T-helper 2 cell treated with Interferon-gamma antibody and Interleukin-4, amounts not matched to agents 5 μg/mL and 100 μg/mL, for 36 hours (primary cell): ENCODE measurements at regions not wholly inside any gene's neighbourhood (a gene's known extent, or its start where the extent isn't known, plus 50 kb on each side); places are given as distances from the start of the nearest gene placed in this dataset.

Experiments used
- DNase-seq: peaks from one replicate; pipeline ENCODE4 v3.0.0; 2021; ENCODE audit warnings: low spot score
- H3K27ac Mint-ChIP-seq: one replicate; pipeline ENCODE4 v1.8.0; 2021; ENCODE audit warnings: mild to moderate bottlenecking, mixed read lengths
- H3K27me3 Mint-ChIP-seq: one replicate; pipeline ENCODE4 v1.8.0; 2021; ENCODE audit warnings: low read depth, mixed read lengths
- H3K36me3 Mint-ChIP-seq: one replicate; pipeline ENCODE4 v1.8.0; 2021; ENCODE audit warnings: low read depth, mixed read lengths
- H3K4me1 Mint-ChIP-seq: one replicate; pipeline ENCODE4 v1.8.0; 2021; ENCODE audit warnings: low read depth, mixed read lengths
- H3K4me3 Mint-ChIP-seq: one replicate; pipeline ENCODE4 v1.8.0; 2022; ENCODE audit warnings: mild to moderate bottlenecking, moderate library complexity, mixed read lengths
- H3K9me3 Mint-ChIP-seq: one replicate; pipeline ENCODE4 v1.8.0; 2021; ENCODE audit warnings: mixed read lengths

GRCh38 chr16:76800196-76800595 is 390.8 kb upstream of the MON1B start:
- DNase-seq = no peak
- H3K36me3 Mint-ChIP-seq = no peaks in the 10 kb centered on the region
- no peak overlapping the region for H3K4me3 Mint-ChIP-seq
- peaks cover 9% of the 10 kb centered on the region for H3K9me3 Mint-ChIP-seq
- H3K27ac Mint-ChIP-seq = no peak overlapping the region
- no peaks in the 10 kb centered on the region for H3K27me3 Mint-ChIP-seq
- no peaks in the 10 kb centered on the region for H3K4me1 Mint-ChIP-seq

GRCh38 chr16:76801357-76801756 is 389.6 kb upstream of the MON1B start:
- no peaks in the 10 kb centered on the region for H3K4me1 Mint-ChIP-seq
- H3K27ac Mint-ChIP-seq = no peak overlapping the region
- H3K9me3 Mint-ChIP-seq = peaks cover 3% of the 10 kb centered on the region
- H3K27me3 Mint-ChIP-seq = no peaks in the 10 kb centered on the region
- H3K4me3 Mint-ChIP-seq = no peak overlapping the region
- no peaks in the 10 kb centered on the region for H3K36me3 Mint-ChIP-seq
- DNase-seq = no peak

GRCh38 chr16:76816475-76816874 is 374.5 kb upstream of the MON1B start:
- Mint-ChIP-seq H3K9me3 (no peaks in the 10 kb centered on the region), H3K36me3 (no peaks in the 10 kb centered on the region), H3K27me3 (no peaks in the 10 kb centered on the region), H3K27ac (no peak overlapping the region), H3K4me1 (no peaks in the 10 kb centered on the region), H3K4me3 (no peak overlapping the region)
- DNase-seq = no peak

- Mint-ChIP-seq H3K4me1 (no peaks in the 10 kb centered on the region), H3K36me3 (no peaks in the 10 kb centered on the region), H3K9me3 (peaks cover 4% of the 10 kb centered on the region)
Measured at GRCh38 chr16:76818606-76819181, 372.3 kb upstream of the MON1B start.

GRCh38 chr16:76819226-76819916 is 371.6 kb upstream of the MON1B start:
- Mint-ChIP-seq H3K36me3 (no peaks in the 10 kb centered on the region), H3K4me3 (no peak overlapping the region), H3K27ac (no peak overlapping the region), H3K4me1 (no peaks in the 10 kb centered on the region), H3K9me3 (peaks cover 6% of the 10 kb centered on the region), H3K27me3 (no peaks in the 10 kb centered on the region)
- DNase-seq = no peak

More at GRCh38 chr16:76818606-76819181, 372.3 kb upstream of the MON1B start:
- DNase-seq = no peak
- H3K27me3 Mint-ChIP-seq = no peaks in the 10 kb centered on the region
- no peak overlapping the region for H3K27ac Mint-ChIP-seq
- H3K4me3 Mint-ChIP-seq = no peak overlapping the region

GRCh38 chr16:76824221-76824620 is 366.8 kb upstream of the MON1B start:
- H3K4me3 Mint-ChIP-seq = no peak overlapping the region
- no peak overlapping the region for H3K27ac Mint-ChIP-seq
- H3K9me3 Mint-ChIP-seq = peaks cover 6% of the 10 kb centered on the region
- no peaks in the 10 kb centered on the region for H3K36me3 Mint-ChIP-seq
- H3K4me1 Mint-ChIP-seq = no peaks in the 10 kb centered on the region
- H3K27me3 Mint-ChIP-seq = no peaks in the 10 kb centered on the region
- no peak for DNase-seq

- no peak overlapping the region for H3K27ac Mint-ChIP-seq
- DNase-seq = no peak
- peaks cover 6% of the 10 kb centered on the region for H3K9me3 Mint-ChIP-seq
- H3K4me3 Mint-ChIP-seq = no peak overlapping the region
- H3K4me1 Mint-ChIP-seq = no peaks in the 10 kb centered on the region
- no peaks in the 10 kb centered on the region for H3K36me3 Mint-ChIP-seq
- H3K27me3 Mint-ChIP-seq = no peaks in the 10 kb centered on the region
Measured at GRCh38 chr16:76824791-76825190, 366.2 kb upstream of the MON1B start.

- H3K27me3 Mint-ChIP-seq = no peaks in the 10 kb centered on the region
- no peak overlapping the region for H3K27ac Mint-ChIP-seq
- no peaks in the 10 kb centered on the region for H3K36me3 Mint-ChIP-seq
- H3K4me1 Mint-ChIP-seq = no peaks in the 10 kb centered on the region
- DNase-seq = no peak
- no peak overlapping the region for H3K4me3 Mint-ChIP-seq
- H3K9me3 Mint-ChIP-seq = peaks cover 9% of the 10 kb centered on the region
Measured at GRCh38 chr16:76835339-76835738, 355.7 kb upstream of the MON1B start.

GRCh38 chr16:76835779-76836300 is 355.1 kb upstream of the MON1B start:
- Mint-ChIP-seq H3K36me3 (no peaks in the 10 kb centered on the region), H3K27me3 (no peaks in the 10 kb centered on the region)

GRCh38 chr16:76837872-76838271 is 353.1 kb upstream of the MON1B start:
- H3K27me3 Mint-ChIP-seq = no peaks in the 10 kb centered on the region
- H3K4me3 Mint-ChIP-seq = no peak overlapping the region
- H3K4me1 Mint-ChIP-seq = no peaks in the 10 kb centered on the region
- H3K27ac Mint-ChIP-seq = no peak overlapping the region
- no peaks in the 10 kb centered on the region for H3K36me3 Mint-ChIP-seq
- DNase-seq = no peak
- H3K9me3 Mint-ChIP-seq = peaks cover 6% of the 10 kb centered on the region

More at GRCh38 chr16:76835779-76836300, 355.1 kb upstream of the MON1B start:
- no peaks in the 10 kb centered on the region for H3K4me1 Mint-ChIP-seq
- peaks cover 9% of the 10 kb centered on the region for H3K9me3 Mint-ChIP-seq
- H3K27ac Mint-ChIP-seq = no peak overlapping the region
- DNase-seq = no peak
- no peak overlapping the region for H3K4me3 Mint-ChIP-seq

GRCh38 chr16:76854234-76854633 is 336.8 kb upstream of the MON1B start:
- Mint-ChIP-seq H3K4me1 (no peaks in the 10 kb centered on the region), H3K4me3 (no peak overlapping the region), H3K9me3 (no peaks in the 10 kb centered on the region), H3K36me3 (no peaks in the 10 kb centered on the region), H3K27ac (no peak overlapping the region), H3K27me3 (no peaks in the 10 kb centered on the region)
- no peak for DNase-seq

GRCh38 chr16:76856112-76856511 is 334.9 kb upstream of the MON1B start:
- no peak for DNase-seq
- Mint-ChIP-seq H3K36me3 (no peaks in the 10 kb centered on the region), H3K27ac (no peak overlapping the region), H3K4me1 (no peaks in the 10 kb centered on the region), H3K27me3 (no peaks in the 10 kb centered on the region), H3K4me3 (no peak overlapping the region), H3K9me3 (no peaks in the 10 kb centered on the region)

GRCh38 chr16:76857402-76857801 is 333.6 kb upstream of the MON1B start:
- no peak overlapping the region for H3K4me3 Mint-ChIP-seq
- H3K27me3 Mint-ChIP-seq = no peaks in the 10 kb centered on the region
- H3K4me1 Mint-ChIP-seq = no peaks in the 10 kb centered on the region
- no peaks in the 10 kb centered on the region for H3K36me3 Mint-ChIP-seq
- H3K9me3 Mint-ChIP-seq = no peaks in the 10 kb centered on the region
- no peak overlapping the region for H3K27ac Mint-ChIP-seq
- no peak for DNase-seq

- Mint-ChIP-seq H3K27ac (no peak overlapping the region), H3K4me1 (no peaks in the 10 kb centered on the region), H3K9me3 (no peaks in the 10 kb centered on the region), H3K27me3 (no peaks in the 10 kb centered on the region), H3K4me3 (no peak overlapping the region), H3K36me3 (no peaks in the 10 kb centered on the region)
- DNase-seq = no peak
Measured at GRCh38 chr16:76862901-76863300, 328.1 kb upstream of the MON1B start.

GRCh38 chr16:76866994-76867393 is 324.0 kb upstream of the MON1B start:
- Mint-ChIP-seq H3K4me1 (no peaks in the 10 kb centered on the region), H3K9me3 (no peaks in the 10 kb centered on the region), H3K27ac (no peak overlapping the region), H3K36me3 (no peaks in the 10 kb centered on the region), H3K27me3 (no peaks in the 10 kb centered on the region), H3K4me3 (no peak overlapping the region)
- DNase-seq = no peak
